NCI-H146 treated with DMSO at 0.1 percent for 48 hours (cell line): ENCODE measurements at regions not wholly inside any gene's neighbourhood (a gene's known extent, or its start where the extent isn't known, plus 50 kb on each side); places are given as distances from the start of the nearest gene placed in this dataset.

Experiments
- DNase-seq: peaks from one replicate; lab custom pipeline; 2025; ENCODE audit not compliant: unreplicated experiment; lab: John Stamatoyannopoulos, UW

DNA sequence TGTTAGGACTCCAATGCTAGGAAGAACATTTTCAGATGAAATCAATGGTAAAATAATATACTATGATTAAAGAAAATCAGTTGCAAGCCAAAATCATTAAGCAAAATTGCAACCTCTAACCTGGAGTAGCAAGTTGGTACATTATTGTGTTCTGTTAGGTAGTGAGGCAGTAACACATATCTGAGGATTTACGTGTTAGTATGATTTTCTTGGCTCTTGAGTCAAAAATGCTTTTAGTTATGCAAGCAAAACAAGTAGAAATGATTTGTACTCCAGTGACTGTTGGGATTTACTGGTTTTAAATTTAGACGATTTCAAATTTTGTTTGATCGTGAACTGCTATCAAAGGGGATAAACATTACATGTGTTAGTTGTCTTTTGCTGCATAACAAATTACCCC lies 293.0 kb upstream of the BTBD3 start:
- no peak for DNase-seq

GRCh38 chr20:11626551-11626950 lies 291.1 kb upstream of the BTBD3 start:
- peak; percentile 52 for DNase-seq

- DNase-seq, result no peak
Measured at GRCh38 chr20:11642866-11643265, 274.8 kb upstream of the BTBD3 start.

- no peak for DNase-seq
Measured at GRCh38 chr20:11646359-11646758, 271.3 kb upstream of the BTBD3 start.

DNA sequence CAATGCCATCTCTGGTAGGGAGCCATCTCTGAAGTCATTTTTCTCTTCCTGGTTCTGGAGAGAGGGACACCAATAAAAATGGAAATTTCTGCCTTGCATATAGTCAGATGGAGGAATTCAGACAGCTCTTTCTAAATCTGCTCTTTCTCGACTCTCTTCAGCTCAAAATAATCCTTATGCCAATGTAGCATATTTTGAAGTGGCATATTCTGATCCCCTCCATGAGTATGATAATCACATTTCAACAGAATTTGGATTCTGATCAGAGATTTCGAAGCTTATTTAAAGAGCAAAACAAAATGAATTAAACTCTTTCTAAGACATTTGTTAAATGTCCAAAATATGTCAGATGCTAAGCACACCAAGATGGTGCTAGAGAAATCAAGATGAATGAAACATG lies 267.1 kb upstream of the BTBD3 start:
- DNase-seq, result no peak

GRCh38 chr20:11651138-11651537 lies 266.6 kb upstream of the BTBD3 start:
- no peak for DNase-seq

- no peak for DNase-seq
Measured at GRCh38 chr20:11651647-11652046, 266.0 kb upstream of the BTBD3 start.

GRCh38 chr20:11652128-11652527 lies 265.6 kb upstream of the BTBD3 start:
- DNase-seq, result no peak

DNA sequence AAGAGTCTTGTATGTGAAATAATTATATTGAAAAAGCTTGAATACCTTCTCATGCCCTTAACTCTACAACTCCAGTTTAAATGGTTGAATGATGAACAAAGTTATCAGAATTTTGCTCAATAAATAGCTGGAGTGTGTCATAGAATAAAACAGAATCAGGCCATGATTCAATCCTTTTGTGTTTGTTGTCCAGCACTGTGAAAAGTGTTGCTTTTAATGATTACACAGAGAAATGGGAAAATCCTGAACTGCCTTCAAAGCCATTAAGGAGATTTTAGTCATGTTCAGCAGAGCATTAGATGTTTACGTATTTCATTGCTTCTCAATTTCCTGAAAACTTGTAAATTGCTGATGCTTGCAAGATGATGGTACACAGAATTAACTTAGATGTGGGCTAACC lies 262.9 kb upstream of the BTBD3 start:
- no peak for DNase-seq

- DNase-seq, result no peak
Measured at GRCh38 chr20:11660673-11661072, 257.0 kb upstream of the BTBD3 start.

DNA sequence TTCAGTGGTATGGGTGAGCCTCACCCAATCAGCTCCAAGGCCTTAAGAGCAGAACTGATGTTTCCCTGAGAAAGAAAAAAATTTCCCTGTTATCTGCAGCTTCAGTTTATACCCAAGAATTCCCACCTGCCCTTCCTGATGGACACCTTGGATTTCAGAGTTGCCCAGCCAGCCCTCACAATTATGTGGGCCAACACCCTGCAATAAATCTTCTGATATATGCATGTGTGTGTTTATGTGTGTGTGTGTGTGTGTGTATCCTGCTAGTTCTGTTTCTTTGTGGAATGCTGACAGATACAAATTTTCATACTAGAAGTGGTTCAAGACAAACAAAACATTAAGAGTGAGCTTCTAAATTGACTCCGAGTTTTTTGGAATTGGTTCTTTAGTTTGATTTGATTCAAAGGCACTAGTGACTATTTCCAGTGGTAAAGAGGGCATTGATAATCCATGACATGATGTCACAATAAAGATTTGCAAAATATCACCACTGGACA lies 246.6 kb upstream of the BTBD3 start:
- no peak for DNase-seq

- no peak for DNase-seq
Measured at GRCh38 chr20:11672959-11673358, 244.7 kb upstream of the BTBD3 start.

DNA sequence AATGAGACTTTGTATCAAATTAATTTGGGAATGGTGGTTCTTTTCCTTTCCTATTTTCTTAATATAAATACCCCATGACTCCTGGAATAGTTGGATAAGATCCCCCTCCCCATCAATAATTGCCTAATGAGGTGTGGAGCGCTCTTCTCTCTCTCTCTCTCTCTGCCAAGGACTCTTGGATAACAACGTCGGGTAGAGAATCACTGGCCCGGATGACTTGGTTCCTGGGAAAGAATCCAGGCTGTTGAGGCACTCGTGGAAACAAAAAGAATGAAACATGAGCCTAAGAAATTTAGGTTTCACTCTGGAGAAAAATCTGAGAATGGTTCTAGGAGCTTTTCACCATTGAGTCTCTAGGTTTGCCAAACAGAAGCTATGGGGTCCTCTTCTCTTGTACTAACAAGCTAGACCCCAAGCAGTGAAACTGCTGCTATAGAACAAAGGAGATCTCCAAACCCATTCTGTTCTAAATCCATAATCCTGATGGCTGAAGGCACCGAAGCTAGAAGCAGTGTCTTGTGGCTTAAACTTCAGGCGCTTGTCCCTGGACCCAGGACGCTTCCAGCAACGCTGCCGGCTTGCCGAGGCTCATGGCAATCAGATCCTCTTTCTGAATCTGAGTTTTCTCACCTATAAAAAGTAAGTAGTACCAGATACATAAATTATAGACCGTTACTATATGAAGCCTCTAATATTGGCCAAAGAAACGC lies 241.6 kb upstream of the BTBD3 start:
- DNase-seq, result no peak

DNA sequence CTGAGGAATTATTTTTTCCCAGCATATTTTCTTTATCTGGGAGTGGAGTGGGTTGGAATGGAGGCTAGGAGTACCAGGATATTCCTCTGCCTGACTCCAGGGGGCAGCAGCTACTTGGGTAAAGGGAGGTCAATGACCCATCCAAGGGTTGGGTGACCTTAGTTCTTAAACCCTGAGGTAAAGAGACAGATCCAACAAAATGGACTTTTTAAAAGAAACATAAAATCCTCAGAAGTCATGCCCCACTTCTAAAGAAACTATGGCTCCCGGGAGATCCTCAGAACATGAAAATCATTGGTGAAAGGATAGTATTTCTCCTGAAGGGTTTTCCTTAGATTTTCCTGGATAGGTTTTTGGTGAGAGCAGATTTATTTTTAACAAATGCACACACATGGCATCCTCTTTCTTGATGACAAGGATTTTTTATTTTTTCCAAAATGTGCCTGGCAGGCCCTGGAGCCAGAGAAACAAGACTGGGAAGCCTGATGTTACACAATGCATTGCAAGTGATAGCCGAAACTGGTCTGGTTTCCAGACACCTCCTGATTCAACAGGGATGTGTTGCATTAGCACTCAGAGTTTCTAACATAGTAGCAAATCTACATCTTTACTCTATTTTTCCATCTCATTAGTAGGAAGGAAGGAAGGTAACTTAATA lies 240.9 kb upstream of the BTBD3 start:
- DNase-seq, result peak; percentile 53

GRCh38 chr20:11677428-11677827 lies 240.3 kb upstream of the BTBD3 start:
- no peak for DNase-seq

- DNase-seq, result no peak
Measured at GRCh38 chr20:11677836-11678235, 239.9 kb upstream of the BTBD3 start.

DNA sequence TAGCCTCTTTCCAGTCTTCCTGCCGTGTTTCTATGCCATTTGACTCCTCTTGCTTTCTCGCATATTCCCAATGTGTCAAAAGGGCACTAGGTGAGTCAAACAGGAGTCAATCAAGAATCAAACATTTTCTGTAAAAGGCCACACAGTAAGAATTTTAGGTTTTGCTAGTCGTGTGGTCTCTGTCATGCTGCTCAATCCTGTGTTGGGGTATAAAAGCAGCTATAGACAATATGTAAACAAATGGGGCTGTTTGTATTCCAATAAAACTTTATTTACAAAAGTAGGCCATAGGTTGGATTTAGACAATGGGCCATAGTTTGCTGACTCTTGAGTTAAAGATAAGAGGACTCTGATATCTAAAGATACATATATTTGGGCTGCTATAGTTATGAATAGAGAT lies 235.4 kb upstream of the BTBD3 start:
- no peak for DNase-seq

DNA sequence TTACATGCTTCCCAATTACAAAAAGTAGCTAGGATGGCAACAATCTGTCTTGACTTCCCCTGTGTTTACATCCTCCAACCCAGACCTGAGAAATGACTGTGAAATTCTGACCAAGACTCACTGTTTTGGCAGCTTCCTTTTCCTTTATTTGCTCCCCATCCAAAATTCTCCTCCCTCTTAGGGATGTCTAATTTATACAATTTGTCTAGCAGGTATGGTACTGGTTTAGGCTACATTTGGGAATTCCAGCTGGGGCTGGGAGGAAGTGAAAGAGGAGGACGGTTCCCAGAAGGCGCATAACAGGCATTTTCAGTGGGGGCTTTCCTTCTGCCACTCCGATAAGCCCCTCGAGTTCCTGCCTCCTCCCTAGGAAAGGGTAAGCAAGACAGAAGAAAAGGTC lies 231.5 kb upstream of the BTBD3 start:
- DNase-seq, result no peak

DNA sequence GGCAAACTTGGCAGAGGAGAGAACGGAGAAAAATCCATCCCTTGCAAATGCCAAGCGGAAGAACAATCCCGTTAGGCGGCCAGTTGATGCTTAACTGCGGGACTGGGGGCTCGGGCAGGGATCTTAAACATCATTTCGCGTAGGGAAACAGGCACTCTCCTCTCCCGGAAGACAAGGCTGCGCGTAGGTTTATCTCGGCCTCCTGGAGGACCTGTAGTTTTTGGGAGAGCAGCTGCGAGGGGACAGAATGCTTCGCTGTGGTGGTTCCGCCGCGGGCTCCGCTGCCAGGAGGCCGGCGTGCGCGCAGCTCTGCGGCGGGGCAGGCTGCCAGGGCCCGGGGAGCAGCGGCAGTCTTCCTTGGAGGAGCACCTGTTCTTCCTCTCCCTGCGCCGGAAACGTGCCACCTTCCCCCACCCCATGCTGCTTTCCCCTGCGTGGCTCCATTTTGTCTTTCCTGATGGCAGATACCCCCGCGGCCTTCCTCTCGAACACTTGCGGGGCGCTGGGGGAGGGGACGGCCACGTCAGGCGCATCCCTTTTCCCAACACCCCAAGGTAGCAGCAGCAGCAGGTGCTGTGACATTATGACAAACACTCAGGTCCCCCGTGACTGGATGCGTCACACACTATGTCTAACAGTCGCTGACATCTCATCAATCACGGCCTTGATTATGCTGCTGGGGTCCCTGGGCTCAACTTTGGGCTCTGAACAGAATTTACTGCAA lies 230.7 kb upstream of the BTBD3 start:
- no peak for DNase-seq

- DNase-seq, result peak; percentile 83
Measured at GRCh38 chr20:11687546-11688292, 230.0 kb upstream of the BTBD3 start.

GRCh38 chr20:11689262-11689661 lies 228.4 kb upstream of the BTBD3 start:
- no peak for DNase-seq
